ENCODE measurements at regions not wholly inside any gene's neighbourhood (a gene's known extent, or its start where the extent isn't known, plus 50 kb on each side); places are given as distances from the start of the nearest gene placed in this dataset.

DNA sequence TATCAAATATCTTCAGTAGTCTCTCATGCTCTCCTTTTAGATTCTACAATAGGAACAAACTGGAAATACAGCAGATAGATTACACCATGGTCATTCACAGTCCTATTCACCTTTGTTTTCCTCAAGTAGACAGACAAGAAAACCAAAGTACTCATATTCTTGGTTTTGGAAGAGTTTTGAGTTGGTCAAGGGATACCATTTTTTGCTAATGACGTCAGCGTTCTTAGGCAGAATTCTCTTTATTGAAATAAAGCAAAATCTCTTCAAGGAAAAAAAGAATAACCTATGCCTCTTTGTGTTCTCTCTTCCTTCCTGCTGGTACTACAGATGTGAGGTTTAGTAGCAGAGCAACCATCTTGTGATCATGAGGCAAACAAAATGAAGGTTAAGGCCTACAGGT lies 268.3 kb upstream of the PDZRN3 start:
- FAIRE-seq: no peak
- no peak for TF ChIP-seq POLR2AphosphoS5 (IDR thresholded peaks at IDR 0.05; ENCODE audit: low read depth, low read length)
- TF ChIP-seq PAX5 (IDR thresholded peaks at IDR 0.05; ENCODE audit: insufficient read depth, low read length, severe bottlenecking): no peak
- TF ChIP-seq POLR2A (IDR thresholded peaks at IDR 0.05; ENCODE audit: low read depth, low read length): no peak
- TF ChIP-seq POU2F2 (IDR thresholded peaks at IDR 0.05; ENCODE audit: low read depth, low read length): no peak
- no peak for TF ChIP-seq TAF1 (IDR thresholded peaks at IDR 0.05; ENCODE audit: low read depth, low read length)
- no peak for TF ChIP-seq SPI1 (IDR thresholded peaks at IDR 0.05; ENCODE audit: low read depth, low read length)

DNA sequence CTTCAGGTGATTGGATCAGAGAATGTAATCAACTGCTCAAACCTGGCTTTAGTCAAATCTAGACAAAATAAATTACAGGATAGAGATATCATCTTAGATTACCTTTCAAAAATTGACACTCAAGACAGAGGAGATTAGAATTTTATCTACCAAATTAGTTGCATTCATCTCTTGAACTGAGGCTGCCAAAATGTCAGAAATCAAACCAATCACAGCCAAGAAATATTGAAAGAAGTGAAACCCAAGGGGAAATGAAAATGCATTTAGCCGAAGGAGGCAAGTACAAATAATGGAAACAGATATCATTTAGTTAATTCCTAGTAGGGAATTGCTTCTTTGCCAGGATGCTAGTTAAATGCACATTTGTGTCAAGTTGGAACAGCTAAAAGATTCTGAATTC lies 261.1 kb upstream of the PDZRN3 start:
- no peak for FAIRE-seq
- TF ChIP-seq POLR2AphosphoS5 (IDR thresholded peaks at IDR 0.05; ENCODE audit: low read depth, low read length): no peak
- TF ChIP-seq PAX5 (IDR thresholded peaks at IDR 0.05; ENCODE audit: insufficient read depth, low read length, severe bottlenecking): no peak
- TF ChIP-seq POLR2A (IDR thresholded peaks at IDR 0.05; ENCODE audit: low read depth, low read length): no peak
- no peak for TF ChIP-seq SPI1 (IDR thresholded peaks at IDR 0.05; ENCODE audit: low read depth, low read length)
- no peak for TF ChIP-seq TAF1 (IDR thresholded peaks at IDR 0.05; ENCODE audit: low read depth, low read length)
- TF ChIP-seq POU2F2 (IDR thresholded peaks at IDR 0.05; ENCODE audit: low read depth, low read length): no peak
- DNase-seq (ENCODE audit: insufficient read length, low spot score): no peak

More for the DNA sequence above, 268.3 kb upstream of the PDZRN3 start:
- no peak for DNase-seq (ENCODE audit: insufficient read length, low spot score)

DNA sequence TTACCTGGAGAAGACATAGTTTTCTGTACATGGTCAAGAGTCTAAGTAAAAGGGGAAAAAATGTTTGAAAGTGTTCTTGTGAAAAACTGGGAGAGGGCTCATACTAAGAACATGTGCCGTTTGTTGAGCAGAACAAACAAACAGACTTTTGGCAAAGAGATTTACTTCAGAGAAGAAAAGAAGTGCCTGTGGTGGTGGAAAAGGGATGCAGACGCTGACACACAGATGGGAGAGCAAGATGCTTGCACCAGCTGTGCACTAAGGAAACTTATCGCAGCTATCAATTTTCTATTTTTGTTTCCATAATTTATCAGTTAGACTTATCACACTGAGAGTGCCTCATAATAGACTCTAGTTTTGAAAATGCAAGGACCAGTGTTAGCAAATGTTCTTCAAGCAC lies 259.6 kb upstream of the PDZRN3 start:
- no peak for TF ChIP-seq POU2F2 (IDR thresholded peaks at IDR 0.05; ENCODE audit: low read depth, low read length)
- TF ChIP-seq PAX5 (IDR thresholded peaks at IDR 0.05; ENCODE audit: insufficient read depth, low read length, severe bottlenecking): no peak
- TF ChIP-seq POLR2AphosphoS5 (IDR thresholded peaks at IDR 0.05; ENCODE audit: low read depth, low read length): no peak
- no peak for TF ChIP-seq POLR2A (IDR thresholded peaks at IDR 0.05; ENCODE audit: low read depth, low read length)
- no peak for TF ChIP-seq SPI1 (IDR thresholded peaks at IDR 0.05; ENCODE audit: low read depth, low read length)
- no peak for TF ChIP-seq TAF1 (IDR thresholded peaks at IDR 0.05; ENCODE audit: low read depth, low read length)
- FAIRE-seq: no peak
- DNase-seq (ENCODE audit: insufficient read length, low spot score): no peak

DNA sequence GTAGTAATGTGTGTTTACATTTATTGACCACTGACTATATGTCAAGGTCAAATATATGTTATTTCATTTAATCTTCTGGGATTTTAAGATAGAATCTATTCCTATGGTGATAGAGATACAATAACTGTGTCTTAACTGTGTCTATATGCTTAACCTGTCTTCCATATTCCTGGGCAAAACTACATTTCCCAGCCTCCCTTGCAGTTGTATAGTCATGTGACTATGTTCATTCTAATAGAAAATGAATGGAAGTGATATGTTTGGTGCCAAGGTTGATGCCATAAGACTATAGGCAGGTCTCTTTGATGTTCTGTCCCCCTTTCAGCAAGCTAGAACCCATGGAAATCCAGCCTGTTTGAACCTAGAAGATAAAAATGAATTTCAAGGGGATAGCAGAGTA lies 258.8 kb upstream of the PDZRN3 start:
- TF ChIP-seq POLR2A (IDR thresholded peaks at IDR 0.05; ENCODE audit: low read depth, low read length) (no peak), POU2F2 (IDR thresholded peaks at IDR 0.05; ENCODE audit: low read depth, low read length) (no peak)
- no peak for FAIRE-seq
- DNase-seq (ENCODE audit: insufficient read length, low spot score): no peak

DNA sequence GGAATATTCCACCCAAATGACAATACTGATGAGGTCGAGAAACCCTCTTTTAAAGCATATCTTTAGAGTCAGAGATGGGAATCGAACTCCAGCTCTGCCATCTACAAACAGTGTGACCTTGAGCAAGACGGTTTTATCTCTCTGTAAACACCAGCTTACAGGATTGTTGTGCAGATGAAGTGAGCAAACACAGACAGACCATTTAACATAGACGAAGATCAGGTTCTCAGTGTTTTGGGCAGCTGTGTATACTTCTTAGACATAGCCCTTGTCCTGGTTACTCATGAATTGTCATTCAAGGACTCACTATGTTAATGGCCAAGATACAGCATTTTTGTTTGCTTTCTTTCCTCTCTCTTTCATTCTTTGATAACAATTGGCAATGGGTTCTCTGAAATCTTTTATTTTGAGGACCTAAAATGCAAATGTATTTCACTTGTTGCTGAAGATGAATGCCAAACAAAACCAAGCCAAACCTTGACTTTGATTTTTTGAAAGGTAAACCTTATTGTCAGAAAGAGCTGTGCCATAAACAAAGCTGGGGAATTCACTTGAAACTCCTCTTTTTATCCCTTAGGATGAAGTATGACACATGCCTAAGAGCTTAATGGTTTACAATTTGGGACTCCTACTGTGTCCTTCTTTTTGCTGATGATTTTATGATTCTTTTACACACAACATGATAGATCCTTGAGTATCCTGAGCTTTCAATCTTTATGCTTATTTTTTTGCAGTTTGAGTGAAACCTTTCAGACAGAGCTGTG lies 250.0 kb upstream of the PDZRN3 start:
- TF ChIP-seq TAF1 (IDR thresholded peaks at IDR 0.05; ENCODE audit: low read depth, low read length): no peak
- TF ChIP-seq SPI1 (IDR thresholded peaks at IDR 0.05; ENCODE audit: low read depth, low read length): no peak
- TF ChIP-seq POU2F2 (IDR thresholded peaks at IDR 0.05; ENCODE audit: low read depth, low read length): no peak
- TF ChIP-seq POLR2A (IDR thresholded peaks at IDR 0.05; ENCODE audit: low read depth, low read length): no peak
- TF ChIP-seq PAX5 (IDR thresholded peaks at IDR 0.05; ENCODE audit: insufficient read depth, low read length, severe bottlenecking): no peak
- TF ChIP-seq POLR2AphosphoS5 (IDR thresholded peaks at IDR 0.05; ENCODE audit: low read depth, low read length): no peak
- no peak for FAIRE-seq
- no peak for DNase-seq (ENCODE audit: insufficient read length, low spot score)

DNA sequence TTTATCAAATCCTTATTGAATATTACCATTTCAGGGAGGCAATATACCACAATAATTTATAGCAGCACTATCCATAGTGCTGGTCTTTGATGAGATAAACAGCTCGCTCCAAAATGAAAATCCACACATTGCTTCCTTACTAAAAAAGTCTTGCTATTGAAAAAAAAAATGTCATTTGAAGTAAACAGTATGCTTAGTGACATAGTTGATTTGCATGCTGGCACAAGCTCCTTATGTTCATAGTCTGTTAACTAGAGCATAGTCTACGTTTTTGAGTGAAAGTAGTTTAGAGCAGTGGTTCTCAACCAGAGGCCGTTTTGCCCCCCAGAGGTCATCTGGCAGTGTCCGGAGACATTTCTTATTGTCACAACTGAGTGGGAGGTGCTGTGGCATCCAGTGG lies 249.4 kb upstream of the PDZRN3 start:
- TF ChIP-seq PAX5 (IDR thresholded peaks at IDR 0.05; ENCODE audit: insufficient read depth, low read length, severe bottlenecking): no peak
- TF ChIP-seq SPI1 (IDR thresholded peaks at IDR 0.05; ENCODE audit: low read depth, low read length): no peak
- no peak for TF ChIP-seq POU2F2 (IDR thresholded peaks at IDR 0.05; ENCODE audit: low read depth, low read length)
- no peak for TF ChIP-seq TAF1 (IDR thresholded peaks at IDR 0.05; ENCODE audit: low read depth, low read length)
- TF ChIP-seq POLR2AphosphoS5 (IDR thresholded peaks at IDR 0.05; ENCODE audit: low read depth, low read length): no peak
- FAIRE-seq (no peak), DNase-seq (ENCODE audit: insufficient read length, low spot score) (no peak)

DNA sequence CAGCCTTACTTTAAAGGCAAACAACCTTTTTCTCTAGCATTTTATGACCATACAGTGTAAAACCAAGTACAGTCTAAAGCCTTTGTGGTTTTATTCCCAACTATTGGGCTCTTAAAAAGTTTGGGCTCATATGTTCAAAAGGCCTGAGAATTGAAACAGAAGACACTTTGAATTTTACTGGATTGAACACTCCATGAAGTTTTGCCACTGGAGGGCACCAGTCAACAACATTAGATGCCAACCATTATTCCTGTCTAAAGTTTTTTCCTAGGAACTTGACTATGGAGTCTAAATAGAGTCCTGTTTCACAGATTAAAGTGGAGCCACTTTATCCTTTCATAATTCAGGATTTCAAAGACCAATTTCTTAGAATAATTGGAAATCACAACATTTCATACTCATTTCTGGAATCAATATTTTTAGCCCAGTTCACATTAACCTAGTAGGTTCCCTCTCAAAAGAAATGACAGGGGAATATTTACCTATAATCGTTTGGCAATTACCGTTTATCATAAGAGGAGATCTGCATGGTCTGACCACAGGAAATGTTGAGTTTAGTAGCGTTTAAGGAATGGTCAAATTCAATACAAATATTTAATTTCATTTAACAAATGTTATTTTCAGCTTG lies 244.1 kb upstream of the PDZRN3 start:
- no peak for FAIRE-seq
- DNase-seq (ENCODE audit: insufficient read length, low spot score): no peak
- no peak for TF ChIP-seq POLR2AphosphoS5 (IDR thresholded peaks at IDR 0.05; ENCODE audit: low read depth, low read length)
- no peak for TF ChIP-seq SPI1 (IDR thresholded peaks at IDR 0.05; ENCODE audit: low read depth, low read length)
- TF ChIP-seq TAF1 (IDR thresholded peaks at IDR 0.05; ENCODE audit: low read depth, low read length): no peak
- TF ChIP-seq POLR2A (IDR thresholded peaks at IDR 0.05; ENCODE audit: low read depth, low read length): no peak
- no peak for TF ChIP-seq PAX5 (IDR thresholded peaks at IDR 0.05; ENCODE audit: insufficient read depth, low read length, severe bottlenecking)
- TF ChIP-seq POU2F2 (IDR thresholded peaks at IDR 0.05; ENCODE audit: low read depth, low read length): no peak

DNA sequence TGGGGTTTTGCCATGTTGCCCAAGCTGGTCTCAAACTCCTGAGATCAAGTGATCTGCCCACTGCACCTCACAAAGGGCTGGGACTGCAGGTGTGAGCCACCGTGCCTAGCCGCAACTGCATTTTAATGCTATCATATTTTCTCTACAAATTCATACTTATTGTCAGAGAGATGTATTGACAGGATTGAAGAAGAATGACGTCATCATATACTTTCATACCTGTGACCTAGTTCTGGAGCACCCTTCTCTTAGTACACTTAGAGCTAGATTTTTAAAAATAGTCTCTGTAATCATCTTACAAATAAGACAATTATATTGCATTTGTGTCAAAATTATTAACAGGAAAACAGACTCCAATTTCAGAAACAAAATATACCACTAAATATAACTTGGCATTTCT lies 242.8 kb upstream of the PDZRN3 start:
- DNase-seq (ENCODE audit: insufficient read length, low spot score) (no peak), FAIRE-seq (no peak)
- TF ChIP-seq SPI1 (IDR thresholded peaks at IDR 0.05; ENCODE audit: low read depth, low read length) (no peak), POLR2A (IDR thresholded peaks at IDR 0.05; ENCODE audit: low read depth, low read length) (no peak), POU2F2 (IDR thresholded peaks at IDR 0.05; ENCODE audit: low read depth, low read length) (no peak), TAF1 (IDR thresholded peaks at IDR 0.05; ENCODE audit: low read depth, low read length) (no peak), POLR2AphosphoS5 (IDR thresholded peaks at IDR 0.05; ENCODE audit: low read depth, low read length) (no peak), PAX5 (IDR thresholded peaks at IDR 0.05; ENCODE audit: insufficient read depth, low read length, severe bottlenecking) (no peak)

DNA sequence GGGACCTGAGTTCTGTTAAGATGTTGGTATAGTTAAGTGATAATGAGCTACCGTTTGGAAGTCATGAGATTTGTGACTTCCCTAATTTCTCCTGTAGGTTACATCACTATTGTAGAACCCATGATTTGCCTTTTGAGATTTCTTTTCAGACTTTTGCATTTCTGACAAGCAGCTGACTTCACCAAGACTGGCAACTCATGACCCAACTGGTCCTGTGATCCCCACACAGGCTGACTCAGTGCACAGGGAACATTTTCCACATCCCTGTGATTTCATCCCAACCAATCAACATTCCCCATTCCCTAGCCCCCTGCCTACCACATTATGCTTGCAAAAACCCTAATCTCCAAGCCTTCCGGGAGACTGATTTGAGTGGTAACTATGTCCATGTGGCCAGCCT lies 242.1 kb upstream of the PDZRN3 start:
- TF ChIP-seq POU2F2 (IDR thresholded peaks at IDR 0.05; ENCODE audit: low read depth, low read length): no peak
- TF ChIP-seq POLR2A (IDR thresholded peaks at IDR 0.05; ENCODE audit: low read depth, low read length): no peak
- no peak for TF ChIP-seq PAX5 (IDR thresholded peaks at IDR 0.05; ENCODE audit: insufficient read depth, low read length, severe bottlenecking)
- no peak for TF ChIP-seq SPI1 (IDR thresholded peaks at IDR 0.05; ENCODE audit: low read depth, low read length)
- no peak for TF ChIP-seq TAF1 (IDR thresholded peaks at IDR 0.05; ENCODE audit: low read depth, low read length)
- no peak for TF ChIP-seq POLR2AphosphoS5 (IDR thresholded peaks at IDR 0.05; ENCODE audit: low read depth, low read length)
- no peak for DNase-seq (ENCODE audit: insufficient read length, low spot score)
- no peak for FAIRE-seq

Measured in GM12891 (cell line).